NB4 (cell line): ENCODE measurements at regions not wholly inside any gene's neighbourhood (a gene's known extent, or its start where the extent isn't known, plus 50 kb on each side); places are given as distances from the start of the nearest gene placed in this dataset.

Experiments used
- MAX ChIP-seq: IDR thresholded peaks from 2 replicates; pipeline ENCODE4 v1.6.1; 2011; ENCODE audit warnings: low read depth, low read length
- MYC ChIP-seq: IDR thresholded peaks from 2 replicates; pipeline ENCODE4 v1.6.1; 2011; ENCODE audit warnings: low read depth, low read length
- TF ChIP-seq, protein P1 (sequence below): IDR thresholded peaks from one replicate; pipeline ENCODE4 v1.5.1; 2012; ENCODE audit warnings: low read depth, low read length

GRCh38 chr1:102252731-102253505, 256.2 kb upstream of the OLFM3 start:
- TF ChIP-seq, protein P1, sequence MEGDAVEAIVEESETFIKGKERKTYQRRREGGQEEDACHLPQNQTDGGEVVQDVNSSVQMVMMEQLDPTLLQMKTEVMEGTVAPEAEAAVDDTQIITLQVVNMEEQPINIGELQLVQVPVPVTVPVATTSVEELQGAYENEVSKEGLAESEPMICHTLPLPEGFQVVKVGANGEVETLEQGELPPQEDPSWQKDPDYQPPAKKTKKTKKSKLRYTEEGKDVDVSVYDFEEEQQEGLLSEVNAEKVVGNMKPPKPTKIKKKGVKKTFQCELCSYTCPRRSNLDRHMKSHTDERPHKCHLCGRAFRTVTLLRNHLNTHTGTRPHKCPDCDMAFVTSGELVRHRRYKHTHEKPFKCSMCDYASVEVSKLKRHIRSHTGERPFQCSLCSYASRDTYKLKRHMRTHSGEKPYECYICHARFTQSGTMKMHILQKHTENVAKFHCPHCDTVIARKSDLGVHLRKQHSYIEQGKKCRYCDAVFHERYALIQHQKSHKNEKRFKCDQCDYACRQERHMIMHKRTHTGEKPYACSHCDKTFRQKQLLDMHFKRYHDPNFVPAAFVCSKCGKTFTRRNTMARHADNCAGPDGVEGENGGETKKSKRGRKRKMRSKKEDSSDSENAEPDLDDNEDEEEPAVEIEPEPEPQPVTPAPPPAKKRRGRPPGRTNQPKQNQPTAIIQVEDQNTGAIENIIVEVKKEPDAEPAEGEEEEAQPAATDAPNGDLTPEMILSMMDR, result no peak
- TF ChIP-seq MYC, result no peak
- TF ChIP-seq MAX, result no peak
